ENCODE measurements at regions not wholly inside any gene's neighbourhood (a gene's known extent, or its start where the extent isn't known, plus 50 kb on each side); places are given as distances from the start of the nearest gene placed in this dataset.

GRCh38 chr11:110774138-110775014 is 62.1 kb upstream of the ARHGAP20 start:
- TF ChIP-seq POLR2A (IDR thresholded peaks at IDR 0.05), result no peak
- TF ChIP-seq, protein P1, sequence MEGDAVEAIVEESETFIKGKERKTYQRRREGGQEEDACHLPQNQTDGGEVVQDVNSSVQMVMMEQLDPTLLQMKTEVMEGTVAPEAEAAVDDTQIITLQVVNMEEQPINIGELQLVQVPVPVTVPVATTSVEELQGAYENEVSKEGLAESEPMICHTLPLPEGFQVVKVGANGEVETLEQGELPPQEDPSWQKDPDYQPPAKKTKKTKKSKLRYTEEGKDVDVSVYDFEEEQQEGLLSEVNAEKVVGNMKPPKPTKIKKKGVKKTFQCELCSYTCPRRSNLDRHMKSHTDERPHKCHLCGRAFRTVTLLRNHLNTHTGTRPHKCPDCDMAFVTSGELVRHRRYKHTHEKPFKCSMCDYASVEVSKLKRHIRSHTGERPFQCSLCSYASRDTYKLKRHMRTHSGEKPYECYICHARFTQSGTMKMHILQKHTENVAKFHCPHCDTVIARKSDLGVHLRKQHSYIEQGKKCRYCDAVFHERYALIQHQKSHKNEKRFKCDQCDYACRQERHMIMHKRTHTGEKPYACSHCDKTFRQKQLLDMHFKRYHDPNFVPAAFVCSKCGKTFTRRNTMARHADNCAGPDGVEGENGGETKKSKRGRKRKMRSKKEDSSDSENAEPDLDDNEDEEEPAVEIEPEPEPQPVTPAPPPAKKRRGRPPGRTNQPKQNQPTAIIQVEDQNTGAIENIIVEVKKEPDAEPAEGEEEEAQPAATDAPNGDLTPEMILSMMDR (IDR thresholded peaks at IDR 0.05), result no peak
- WGBS, 2 donors, result 89 to 93% methylated on average over 3 of the region's 3 CpGs
- intact Hi-C loops (cut with DNase I; ENCODE audit: low total_unique reads), result no loop called here
- DNase-seq (ENCODE audit: low spot score in 2 of 2), result no peak
- H3K4me3 ChIP-seq (ENCODE audit: low read depth, poor library complexity, severe bottlenecking), result no peak overlapping the region

GRCh38 chr11:110773442-110773841 is 61.2 kb upstream of the ARHGAP20 start:
- intact Hi-C loops (cut with DNase I; ENCODE audit: low total_unique reads), result no loop called here
- DNase-seq (ENCODE audit: low spot score in 2 of 2), result no peak
- 88 to 92% methylated on average over 1 of the region's 1 CpG for WGBS, 2 donors
- no peak overlapping the region for H3K4me3 ChIP-seq (ENCODE audit: low read depth, poor library complexity, severe bottlenecking)
- TF ChIP-seq, protein P1 (IDR thresholded peaks at IDR 0.05), result no peak
- TF ChIP-seq POLR2A (IDR thresholded peaks at IDR 0.05), result no peak

DNA sequence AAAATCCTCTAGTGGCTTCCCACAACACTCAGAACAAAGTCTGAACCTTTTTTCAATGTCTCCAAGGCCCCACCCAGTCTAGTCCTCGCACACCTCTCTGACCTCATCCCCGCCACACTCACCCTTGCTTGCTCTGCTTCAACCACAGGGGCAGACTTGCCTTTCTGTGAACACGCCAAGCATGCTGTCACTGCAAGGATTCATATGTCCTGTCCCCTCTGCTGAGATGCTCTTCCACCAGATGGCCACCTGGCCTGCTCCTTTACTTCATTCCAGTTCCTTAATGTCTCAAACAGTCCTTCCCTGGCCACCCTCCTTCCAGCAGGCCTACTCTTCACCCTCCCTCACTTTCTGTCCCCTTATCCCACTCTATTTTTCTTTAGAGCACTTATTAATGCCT is 60.6 kb upstream of the ARHGAP20 start:
- no peak overlapping the region for H3K4me3 ChIP-seq (ENCODE audit: low read depth, poor library complexity, severe bottlenecking)
- 86 to 91% methylated on average over 3 of the region's 3 CpGs for WGBS, 2 donors
- intact Hi-C loops (cut with DNase I; ENCODE audit: low total_unique reads), result no loop called here
- no peak for DNase-seq (ENCODE audit: low spot score in 2 of 2)
- TF ChIP-seq POLR2A (IDR thresholded peaks at IDR 0.05), result no peak
- TF ChIP-seq, protein P1 (IDR thresholded peaks at IDR 0.05), result no peak

DNA sequence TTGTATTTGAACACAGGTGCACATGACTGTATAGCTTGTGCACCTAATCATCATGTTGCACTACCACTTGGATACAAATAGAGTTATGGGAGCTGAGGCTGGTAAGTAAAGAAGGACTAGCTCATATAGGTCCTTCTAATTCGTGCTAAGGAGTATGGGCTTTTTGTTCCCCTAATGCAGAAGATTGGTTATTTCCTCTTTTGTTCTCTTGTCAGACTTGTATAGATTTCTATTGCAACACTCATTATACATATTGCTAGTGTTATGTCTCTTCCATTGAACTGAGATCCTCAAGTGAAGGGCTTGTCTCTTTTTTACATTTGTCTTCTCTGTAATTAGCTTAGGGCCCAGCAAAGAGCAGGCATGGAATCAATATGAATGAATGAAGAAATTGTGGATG is 54.1 kb upstream of the ARHGAP20 start:
- intact Hi-C loops (cut with DNase I; ENCODE audit: low total_unique reads), result no loop called here
- no peak overlapping the region for H3K4me3 ChIP-seq (ENCODE audit: low read depth, poor library complexity, severe bottlenecking)
- DNase-seq (ENCODE audit: low spot score in 2 of 2), result no peak
- 41 to 80% methylated on average over 1 of the region's 1 CpG for WGBS, 2 donors
- no peak for TF ChIP-seq POLR2A (IDR thresholded peaks at IDR 0.05)
- TF ChIP-seq, protein P1 (IDR thresholded peaks at IDR 0.05), result no peak

GRCh38 chr11:110764485-110764884 is 52.2 kb upstream of the ARHGAP20 start:
- intact Hi-C loops (cut with DNase I; ENCODE audit: low total_unique reads), result no loop called here
- no peak for TF ChIP-seq POLR2A (IDR thresholded peaks at IDR 0.05)
- TF ChIP-seq, protein P1 (IDR thresholded peaks at IDR 0.05), result no peak
- DNase-seq (ENCODE audit: low spot score in 2 of 2), result no peak
- 96 to 100% methylated on average over 1 of the region's 1 CpG for WGBS, 2 donors
- H3K4me3 ChIP-seq (ENCODE audit: low read depth, poor library complexity, severe bottlenecking), result no peak overlapping the region

Measured in lower leg skin (tissue), 4 donors.